GM19238 (cell line): ENCODE measurements at regions not wholly inside any gene's neighbourhood (a gene's known extent, or its start where the extent isn't known, plus 50 kb on each side); places are given as distances from the start of the nearest gene placed in this dataset.

Source experiments
- DNase-seq: peaks from one replicate; pipeline ENCODE4 v3.0.0; 2011; ENCODE audit warnings: low spot score; ENCODE audit not compliant: insufficient read length

DNA sequence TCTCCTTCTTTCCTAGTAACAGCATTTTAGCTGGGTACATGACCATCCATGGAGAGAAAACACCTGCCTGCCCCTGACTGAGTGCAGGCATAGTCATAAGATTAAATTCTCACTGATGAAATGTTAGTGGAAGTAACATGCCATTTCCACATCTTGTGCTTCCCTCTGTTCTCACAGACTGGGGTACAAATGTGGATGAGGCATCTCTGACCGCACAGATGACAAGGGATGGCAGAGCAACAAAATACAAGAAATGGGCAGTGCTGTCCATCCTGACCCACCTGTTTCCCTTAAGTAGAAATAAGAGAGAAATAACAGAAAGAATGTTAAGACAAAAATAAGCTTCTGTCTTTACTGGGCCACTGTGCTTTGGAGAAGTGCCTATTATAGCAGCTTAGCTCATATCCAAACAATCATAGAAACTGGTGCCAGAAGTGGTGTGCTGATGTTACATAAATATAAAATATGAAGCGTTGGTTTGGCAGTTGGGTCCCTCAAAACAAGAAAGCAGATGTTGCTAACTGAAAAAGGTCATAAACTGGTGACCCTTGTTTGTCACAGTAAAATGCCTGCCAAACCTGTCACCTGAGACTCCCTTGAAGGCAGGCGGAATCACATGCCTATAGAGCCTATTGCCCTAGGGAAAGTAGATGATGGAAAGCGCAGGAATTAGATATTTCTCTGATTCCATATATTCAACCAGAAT is 72.4 kb upstream of the CCDC150 start:
- no peak for DNase-seq

DNA sequence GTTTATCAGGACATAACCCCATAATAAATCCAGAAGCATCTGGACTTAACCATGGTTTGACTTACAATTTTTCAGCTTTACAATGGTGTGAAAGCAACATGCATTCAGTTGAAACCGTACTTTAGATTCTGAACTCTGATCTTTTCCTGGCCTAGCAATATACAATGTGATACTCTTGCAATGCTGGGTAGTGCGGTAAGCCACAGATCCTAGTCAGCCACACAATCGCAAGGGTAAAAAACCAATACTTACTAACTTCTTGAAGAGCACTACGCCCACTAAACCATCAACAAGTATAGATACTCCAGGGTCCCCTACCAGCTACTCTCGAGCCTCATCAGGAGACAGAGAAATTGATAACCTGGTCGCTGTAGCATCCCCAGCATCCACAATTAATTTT is 71.0 kb upstream of the CCDC150 start:
- DNase-seq = no peak

DNA sequence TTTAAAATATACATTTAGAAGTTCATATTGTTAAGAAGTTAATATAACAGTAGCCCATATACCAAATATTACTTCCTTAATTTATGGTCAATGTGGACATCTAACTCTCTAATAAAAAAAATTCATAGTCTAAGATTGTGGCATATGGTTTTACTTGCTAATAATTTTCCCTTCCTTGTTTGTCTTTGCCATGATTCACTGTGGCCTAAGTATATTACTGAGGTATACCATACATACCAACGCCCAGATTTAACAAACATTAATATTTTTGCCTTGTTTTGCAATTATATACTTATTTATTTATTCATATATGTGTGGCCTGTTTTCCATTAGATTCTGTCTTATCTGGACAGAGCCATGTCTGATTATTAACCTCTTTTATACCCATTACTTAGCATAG is 54.6 kb upstream of the CCDC150 start:
- DNase-seq = no peak

DNA sequence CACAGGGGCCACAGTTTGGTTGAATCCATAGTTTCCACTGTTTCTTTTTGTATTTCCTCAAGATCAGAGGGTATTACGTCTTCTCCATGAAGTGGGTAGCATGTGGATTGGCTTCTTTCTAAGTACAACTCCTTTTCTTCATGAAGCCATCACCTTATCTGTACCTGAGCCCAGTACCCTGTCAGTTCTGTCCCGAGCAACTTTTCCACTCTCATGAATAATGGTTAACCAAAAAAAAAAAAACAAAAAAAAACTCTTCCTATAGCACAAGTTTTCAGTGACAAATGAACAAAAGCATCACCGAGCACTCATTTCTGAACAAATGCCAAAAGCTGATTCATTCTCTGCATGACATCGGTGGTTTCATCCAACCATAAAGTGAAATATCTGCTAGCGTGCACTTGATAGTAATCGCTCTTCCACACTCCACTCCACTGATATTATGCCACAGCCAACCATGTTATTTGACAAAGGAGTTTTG is 53.0 kb upstream of the CCDC150 start:
- DNase-seq = no peak

DNA sequence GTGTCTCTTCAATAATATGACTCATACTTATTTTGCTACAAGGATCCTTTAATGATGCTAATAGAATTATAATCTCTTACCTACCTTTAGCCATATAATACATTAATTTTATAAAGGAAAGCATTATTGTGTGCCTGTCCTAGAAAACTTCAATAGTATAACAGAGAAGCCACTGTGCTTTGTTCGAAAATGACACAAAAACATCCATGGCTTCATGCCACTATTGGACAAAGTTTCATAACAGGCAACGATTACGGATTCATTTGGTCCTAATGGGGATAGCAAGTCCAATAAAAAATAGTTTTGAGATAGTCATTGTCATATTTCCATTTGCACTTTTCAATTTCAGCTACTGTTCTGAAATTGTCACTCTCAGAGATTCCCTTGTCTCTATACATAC is 52.5 kb upstream of the CCDC150 start:
- DNase-seq = no peak

DNA sequence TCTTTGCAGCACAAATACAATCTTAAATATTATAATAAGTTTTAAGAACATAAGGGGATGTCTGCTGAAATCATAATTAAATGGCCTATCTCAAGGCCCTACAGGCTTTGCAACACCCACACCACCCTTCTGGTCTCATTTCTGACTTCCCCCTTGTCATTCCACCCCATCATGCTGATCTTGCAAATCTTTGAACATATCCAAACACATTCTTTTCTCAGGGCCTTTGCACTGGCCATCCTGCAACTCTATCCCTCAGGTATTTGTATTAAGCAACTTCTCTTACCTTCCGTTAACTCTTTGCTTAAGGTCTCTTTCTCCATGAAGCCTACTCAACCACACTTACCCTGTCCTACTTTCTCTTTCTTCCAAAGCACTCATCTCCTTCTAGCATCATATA is 51.8 kb upstream of the CCDC150 start:
- no peak for DNase-seq

DNA sequence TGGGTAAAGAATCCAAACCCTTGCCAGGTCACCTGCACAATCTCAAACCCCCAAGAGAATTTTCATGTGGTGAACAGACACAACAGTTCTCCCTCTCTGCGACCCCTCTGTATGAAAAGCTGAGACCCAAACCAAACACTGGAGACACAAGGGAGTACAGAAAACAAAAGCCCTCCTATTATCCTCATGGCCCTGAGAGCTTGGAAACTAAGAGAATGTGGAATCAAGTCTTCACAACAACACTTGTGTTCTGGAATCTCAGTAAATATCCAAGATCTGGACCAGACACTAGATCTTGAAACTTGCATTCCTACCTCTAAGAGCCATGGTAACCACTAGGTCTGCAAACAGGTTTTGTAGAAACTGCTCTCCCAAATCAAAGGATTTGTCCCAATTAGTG is 50.1 kb upstream of the CCDC150 start:
- DNase-seq = no peak
